ENCODE measurements at regions not wholly inside any gene's neighbourhood (a gene's known extent, or its start where the extent isn't known, plus 50 kb on each side); places are given as distances from the start of the nearest gene placed in this dataset.

DNA sequence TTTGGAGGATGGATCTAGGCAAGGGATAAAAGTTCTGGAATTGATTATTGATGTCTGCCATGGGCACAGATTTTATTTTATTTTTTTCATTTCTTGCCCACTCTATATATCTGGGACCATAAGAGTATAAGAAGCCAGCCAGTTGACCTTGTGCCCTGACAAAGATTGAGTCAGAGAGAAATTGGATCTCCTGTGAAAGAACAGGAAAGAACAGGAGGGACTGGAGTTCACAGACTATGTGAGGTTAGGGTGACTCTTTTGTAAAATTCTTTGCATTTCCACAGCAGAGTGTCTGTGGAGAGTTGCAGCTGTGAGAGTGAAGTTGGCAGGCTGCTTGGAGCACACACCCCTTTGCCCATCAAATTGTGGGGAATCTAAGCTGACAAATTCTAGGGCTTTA is 358.4 kb upstream of the TBX3 start:
- TF ChIP-seq SP1 (IDR thresholded peaks at IDR 0.05) (no peak), CTCF (IDR thresholded peaks at IDR 0.05; ENCODE audit: low read depth, low read length, missing input control) (no peak)

Measured in liver (tissue), 3 donors.